ENCODE measurements at regions not wholly inside any gene's neighbourhood (a gene's known extent, or its start where the extent isn't known, plus 50 kb on each side); places are given as distances from the start of the nearest gene placed in this dataset.

GRCh38 chr21:28663111-28663693 is 329.5 kb downstream of the LTN1 start:
- FAIRE-seq (no peak), DNase-seq (ENCODE audit: insufficient read length, low spot score) (no peak)
- TF ChIP-seq, protein P1, sequence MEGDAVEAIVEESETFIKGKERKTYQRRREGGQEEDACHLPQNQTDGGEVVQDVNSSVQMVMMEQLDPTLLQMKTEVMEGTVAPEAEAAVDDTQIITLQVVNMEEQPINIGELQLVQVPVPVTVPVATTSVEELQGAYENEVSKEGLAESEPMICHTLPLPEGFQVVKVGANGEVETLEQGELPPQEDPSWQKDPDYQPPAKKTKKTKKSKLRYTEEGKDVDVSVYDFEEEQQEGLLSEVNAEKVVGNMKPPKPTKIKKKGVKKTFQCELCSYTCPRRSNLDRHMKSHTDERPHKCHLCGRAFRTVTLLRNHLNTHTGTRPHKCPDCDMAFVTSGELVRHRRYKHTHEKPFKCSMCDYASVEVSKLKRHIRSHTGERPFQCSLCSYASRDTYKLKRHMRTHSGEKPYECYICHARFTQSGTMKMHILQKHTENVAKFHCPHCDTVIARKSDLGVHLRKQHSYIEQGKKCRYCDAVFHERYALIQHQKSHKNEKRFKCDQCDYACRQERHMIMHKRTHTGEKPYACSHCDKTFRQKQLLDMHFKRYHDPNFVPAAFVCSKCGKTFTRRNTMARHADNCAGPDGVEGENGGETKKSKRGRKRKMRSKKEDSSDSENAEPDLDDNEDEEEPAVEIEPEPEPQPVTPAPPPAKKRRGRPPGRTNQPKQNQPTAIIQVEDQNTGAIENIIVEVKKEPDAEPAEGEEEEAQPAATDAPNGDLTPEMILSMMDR (IDR thresholded peaks at IDR 0.05; ENCODE audit: insufficient read depth, missing control alignments) = no peak

- FAIRE-seq = no peak
- TF ChIP-seq, protein P1 (IDR thresholded peaks at IDR 0.05; ENCODE audit: insufficient read depth, missing control alignments) = no peak
- DNase-seq (ENCODE audit: insufficient read length, low spot score) = no peak
Measured at GRCh38 chr21:28657566-28657965, 335.1 kb downstream of the LTN1 start.

DNA sequence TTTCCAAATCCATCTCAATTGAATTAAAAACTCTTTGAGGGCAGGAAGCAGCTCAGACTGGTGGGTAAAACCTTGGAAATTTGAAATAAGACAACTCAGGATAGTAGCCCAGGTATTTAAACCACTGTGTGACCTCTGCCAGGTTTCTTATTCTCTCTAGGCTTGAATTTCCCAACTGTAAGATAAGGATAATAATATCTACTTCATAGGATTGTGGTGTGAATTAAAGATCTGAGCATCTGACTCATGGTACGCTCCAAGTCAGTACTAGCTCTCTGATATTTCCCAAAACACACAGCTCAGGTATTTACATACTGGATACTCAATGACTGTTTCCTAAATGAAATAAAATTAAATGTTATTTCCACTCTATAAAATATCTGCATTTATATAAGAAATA is 337.2 kb downstream of the LTN1 start:
- TF ChIP-seq, protein P1 (IDR thresholded peaks at IDR 0.05; ENCODE audit: insufficient read depth, missing control alignments) = no peak
- DNase-seq (ENCODE audit: insufficient read length, low spot score) (no peak), FAIRE-seq (no peak)

DNA sequence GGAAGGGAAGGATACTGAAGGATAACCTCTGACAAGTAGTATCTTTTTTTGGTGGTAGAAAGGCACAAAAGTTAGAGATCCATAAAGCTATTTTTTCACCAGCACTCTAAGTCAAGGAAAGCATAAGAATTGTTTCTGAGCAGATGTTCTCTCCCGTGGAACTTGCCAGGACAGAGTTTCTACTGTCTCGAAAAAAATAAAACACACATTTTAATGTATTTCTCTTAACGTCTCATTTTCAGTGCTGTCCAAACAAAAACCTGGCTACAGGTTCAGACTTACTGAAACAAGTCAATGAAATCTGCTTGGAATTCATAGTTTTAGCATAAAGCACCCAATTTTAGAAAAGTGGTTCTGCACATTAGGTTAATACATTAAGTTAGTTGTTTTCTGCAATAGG is 338.3 kb downstream of the LTN1 start:
- TF ChIP-seq, protein P1 (IDR thresholded peaks at IDR 0.05; ENCODE audit: insufficient read depth, missing control alignments) = no peak
- FAIRE-seq = no peak

DNA sequence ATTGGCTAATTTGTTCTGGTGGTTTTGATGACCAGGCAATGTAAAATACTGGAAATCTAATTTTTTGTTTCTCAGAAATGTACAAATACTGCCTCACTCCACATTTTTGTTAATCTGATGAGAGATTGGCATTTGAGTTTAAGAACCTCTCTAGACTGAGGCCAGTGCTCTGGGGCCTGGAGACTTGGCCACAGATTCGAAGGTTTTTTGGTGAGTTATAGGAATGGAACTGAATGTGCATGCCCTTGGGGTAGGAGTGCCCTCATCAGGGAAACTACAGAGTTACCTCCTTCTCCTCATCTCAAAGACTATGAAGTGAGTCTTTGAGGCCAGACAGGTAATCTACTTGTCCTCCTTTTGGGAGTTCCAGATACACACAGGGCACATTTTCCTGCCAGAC is 347.9 kb downstream of the LTN1 start:
- DNase-seq (ENCODE audit: insufficient read length, low spot score) = no peak
- no peak for FAIRE-seq
- TF ChIP-seq, protein P1 (IDR thresholded peaks at IDR 0.05; ENCODE audit: insufficient read depth, missing control alignments) = no peak

More for the DNA sequence above, 338.3 kb downstream of the LTN1 start:
- DNase-seq (ENCODE audit: insufficient read length, low spot score) = no peak

- no peak for FAIRE-seq
- TF ChIP-seq, protein P1 (IDR thresholded peaks at IDR 0.05; ENCODE audit: insufficient read depth, missing control alignments) = no peak
Measured at GRCh38 chr21:28642891-28643290, 349.8 kb downstream of the LTN1 start.

DNA sequence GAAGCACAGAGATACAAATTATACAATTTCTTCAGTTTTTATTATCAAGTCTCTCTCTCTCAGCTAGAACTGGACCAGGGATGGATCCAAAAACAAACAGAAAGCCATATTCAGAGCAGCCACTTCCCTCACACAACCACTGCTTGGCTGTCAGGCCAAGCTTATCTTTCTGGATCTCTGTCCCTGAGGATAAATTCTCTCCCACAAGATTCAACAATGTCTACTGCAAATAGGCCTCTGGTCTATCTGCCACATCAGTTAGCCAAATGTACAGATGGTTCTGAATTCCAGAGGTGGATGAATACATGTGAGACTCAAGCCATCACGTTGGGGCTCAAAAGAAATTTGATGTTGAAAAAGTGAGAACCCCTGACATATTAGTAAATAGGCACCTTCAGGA is 350.9 kb downstream of the LTN1 start:
- DNase-seq (ENCODE audit: insufficient read length, low spot score) = no peak
- no peak for FAIRE-seq
- TF ChIP-seq, protein P1 (IDR thresholded peaks at IDR 0.05; ENCODE audit: insufficient read depth, missing control alignments) = no peak

More at GRCh38 chr21:28642891-28643290, 349.8 kb downstream of the LTN1 start:
- DNase-seq (ENCODE audit: insufficient read length, low spot score) = no peak

All from D721Med (cell line).